SK-N-MC (cell line): ENCODE measurements at regions not wholly inside any gene's neighbourhood (a gene's known extent, or its start where the extent isn't known, plus 50 kb on each side); places are given as distances from the start of the nearest gene placed in this dataset.

Source experiments
- EZH2 ChIP-seq: fragments of 200-600 bp; sonication (generic); IDR thresholded peaks from one replicate; pipeline ENCODE4 v1.6.1; 2017; ENCODE audit warnings: antibody characterized with exemption
- FOXP2 ChIP-seq: optimal IDR thresholded peaks from 2 replicates; pipeline ENCODE3; 2011; ENCODE audit warnings: mild to moderate bottlenecking, moderate library complexity; ENCODE audit not compliant: insufficient read depth; ENCODE audit errors: extremely low read length, control extremely low read depth
- POLR2AphosphoS5 ChIP-seq: IDR thresholded peaks from 2 replicates; pipeline ENCODE4 v1.6.1; 2012; ENCODE audit warnings: mild to moderate bottlenecking, low read depth, low read length, borderline replicate concordance

DNA sequence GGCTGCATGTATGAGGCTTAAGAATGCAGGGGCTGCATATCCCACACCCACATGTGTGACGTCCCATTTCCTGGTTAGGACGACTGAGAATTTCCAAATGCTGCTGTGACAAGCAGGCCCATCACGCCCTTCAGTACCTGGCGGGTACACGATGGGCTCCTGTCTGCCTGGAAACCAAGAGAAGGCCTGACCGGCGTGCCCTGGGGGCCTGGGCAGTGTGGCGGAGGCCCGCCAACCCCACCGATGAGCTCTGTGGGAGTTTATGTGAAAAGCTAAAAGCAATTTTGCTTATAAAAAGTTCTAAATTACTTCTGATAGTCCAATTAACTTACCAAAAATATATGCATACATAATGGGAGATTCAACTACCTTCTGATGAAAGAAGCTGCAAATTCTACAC, 837.3 kb downstream of the GALR1 start:
- TF ChIP-seq EZH2: no peak
- TF ChIP-seq POLR2AphosphoS5: no peak
- no peak for TF ChIP-seq FOXP2
